Astrocyte (in vitro differentiated cells and primary cell): ENCODE measurements at regions not wholly inside any gene's neighbourhood (a gene's known extent, or its start where the extent isn't known, plus 50 kb on each side); places are given as distances from the start of the nearest gene placed in this dataset.

Experiments
- DNase-seq: peaks from one replicate; pipeline ENCODE4 v3.0.0-alpha.2; 2010; ENCODE audit warnings: low read depth
- FAIRE-seq: peaks from 2 replicates; lab custom pipeline; 2011; peaks lifted over from hg19 to GRCh38; lab: Jason Lieb, UNC
- H2AFZ ChIP-seq: 2 replicates; pipeline ENCODE4 v1.6.0; 2012; ENCODE audit warnings: low read depth, low read length, inconsistent platforms
- H3K27ac ChIP-seq: 2 replicates; pipeline ENCODE4 v1.5.1; 2011; ENCODE audit warnings: low read depth, low read length, inconsistent platforms
- H3K27me3 ChIP-seq: 2 replicates; pipeline ENCODE4 v1.6.0; 2011; ENCODE audit warnings: low read length, inconsistent platforms; ENCODE audit not compliant: insufficient read depth
- H3K36me3 ChIP-seq: 2 replicates; pipeline ENCODE4 v1.5.1; 2011; ENCODE audit warnings: low read length, inconsistent platforms; ENCODE audit not compliant: insufficient read depth
- H3K4me1 ChIP-seq: 2 replicates; pipeline ENCODE4 v1.5.1; 2011; ENCODE audit warnings: low read length, inconsistent platforms; ENCODE audit not compliant: insufficient read depth
- H3K4me2 ChIP-seq: 2 replicates; pipeline ENCODE4 v1.6.0; 2012; ENCODE audit warnings: low read length, inconsistent platforms
- H3K4me3 ChIP-seq: 2 replicates; pipeline ENCODE4 v1.5.1; 2011; ENCODE audit warnings: low read depth, mild to moderate bottlenecking, low read length, inconsistent platforms; ENCODE audit not compliant: insufficient read depth
- H3K79me2 ChIP-seq: 2 replicates; pipeline ENCODE4 v1.6.0; 2012; ENCODE audit warnings: mild to moderate bottlenecking, low read length, inconsistent platforms; ENCODE audit not compliant: insufficient read depth
- H3K9ac ChIP-seq: 2 replicates; pipeline ENCODE4 v1.6.0; 2012; ENCODE audit warnings: mild to moderate bottlenecking, low read length, inconsistent platforms
- H3K9me3 ChIP-seq: 2 replicates; pipeline ENCODE4 v1.5.1; 2012; ENCODE audit warnings: low read depth, mild to moderate bottlenecking, low read length, inconsistent platforms; ENCODE audit not compliant: insufficient read depth
- H4K20me1 ChIP-seq: 2 replicates; pipeline ENCODE4 v1.6.0; 2012; ENCODE audit warnings: low read length, inconsistent platforms; ENCODE audit not compliant: insufficient read depth
- H3K27ac Mint-ChIP-seq: one replicate; pipeline ENCODE4 v1.8.0; 2021; ENCODE audit warnings: mild to moderate bottlenecking, mixed read lengths; ENCODE audit not compliant: unreplicated experiment
- H3K27me3 Mint-ChIP-seq: one replicate; pipeline ENCODE4 v1.8.0; 2021; ENCODE audit warnings: low read depth, mixed read lengths; ENCODE audit not compliant: unreplicated experiment
- H3K36me3 Mint-ChIP-seq: one replicate; pipeline ENCODE4 v1.8.0; 2021; ENCODE audit warnings: low read depth, mixed read lengths; ENCODE audit not compliant: unreplicated experiment
- H3K4me1 Mint-ChIP-seq: one replicate; pipeline ENCODE4 v1.8.0; 2021; ENCODE audit warnings: low read depth, mixed read lengths; ENCODE audit not compliant: unreplicated experiment
- H3K4me3 Mint-ChIP-seq: one replicate; pipeline ENCODE4 v1.8.0; 2021; ENCODE audit warnings: mild to moderate bottlenecking, moderate library complexity, mixed read lengths; ENCODE audit not compliant: unreplicated experiment
- H3K9me3 Mint-ChIP-seq: one replicate; pipeline ENCODE4 v1.8.0; 2021; ENCODE audit warnings: mild to moderate bottlenecking, mixed read lengths; ENCODE audit not compliant: unreplicated experiment
- EZH2 ChIP-seq: IDR thresholded peaks from 2 replicates; pipeline ENCODE4 v1.6.1; 2012; ENCODE audit warnings: mild to moderate bottlenecking, low read length, inconsistent platforms; ENCODE audit not compliant: insufficient read depth
- TF ChIP-seq, protein P1 (sequence below): IDR thresholded peaks from 2 replicates; pipeline ENCODE4 v1.5.1; 2011; ENCODE audit warnings: low read depth, mild to moderate bottlenecking, inconsistent platforms, low read length, moderate library complexity; ENCODE audit not compliant: insufficient read depth

DNA sequence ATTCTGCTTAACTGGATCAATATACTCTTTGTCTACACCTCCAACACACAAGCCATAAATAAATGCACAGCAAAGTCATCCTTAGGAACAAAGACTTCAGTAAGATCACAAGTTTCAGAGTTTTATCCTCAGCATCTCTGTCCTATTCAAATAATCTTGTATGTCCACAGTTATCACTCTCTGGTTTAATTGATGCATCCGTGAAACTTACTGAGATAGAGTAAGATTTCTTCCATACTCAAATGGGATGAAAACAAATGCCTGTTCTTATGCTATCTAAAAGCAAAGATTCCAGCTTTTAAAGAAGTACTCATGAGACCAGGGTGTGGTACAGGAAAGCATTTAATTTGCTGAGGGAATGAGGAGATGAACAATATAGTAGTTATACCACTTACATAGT is 184.6 kb upstream of the SLC7A11 start:
- no peak overlapping the region for H3K4me2 ChIP-seq
- H4K20me1 ChIP-seq = no peaks in the 10 kb centered on the region
- H3K36me3 ChIP-seq = no peaks in the 10 kb centered on the region
- H3K4me1 ChIP-seq = no peaks in the 10 kb centered on the region
- no peak overlapping the region for H3K4me3 ChIP-seq
- no peak overlapping the region for H3K27ac ChIP-seq
- Mint-ChIP-seq H3K4me1 (no peaks in the 10 kb centered on the region), H3K9me3 (peaks cover 2% of the 10 kb centered on the region), H3K4me3 (no peak overlapping the region), H3K27ac (no peak overlapping the region), H3K36me3 (no peaks in the 10 kb centered on the region), H3K27me3 (no peaks in the 10 kb centered on the region)
- no peaks in the 10 kb centered on the region for H3K27me3 ChIP-seq
- TF ChIP-seq EZH2 = no peak
- TF ChIP-seq, protein P1, sequence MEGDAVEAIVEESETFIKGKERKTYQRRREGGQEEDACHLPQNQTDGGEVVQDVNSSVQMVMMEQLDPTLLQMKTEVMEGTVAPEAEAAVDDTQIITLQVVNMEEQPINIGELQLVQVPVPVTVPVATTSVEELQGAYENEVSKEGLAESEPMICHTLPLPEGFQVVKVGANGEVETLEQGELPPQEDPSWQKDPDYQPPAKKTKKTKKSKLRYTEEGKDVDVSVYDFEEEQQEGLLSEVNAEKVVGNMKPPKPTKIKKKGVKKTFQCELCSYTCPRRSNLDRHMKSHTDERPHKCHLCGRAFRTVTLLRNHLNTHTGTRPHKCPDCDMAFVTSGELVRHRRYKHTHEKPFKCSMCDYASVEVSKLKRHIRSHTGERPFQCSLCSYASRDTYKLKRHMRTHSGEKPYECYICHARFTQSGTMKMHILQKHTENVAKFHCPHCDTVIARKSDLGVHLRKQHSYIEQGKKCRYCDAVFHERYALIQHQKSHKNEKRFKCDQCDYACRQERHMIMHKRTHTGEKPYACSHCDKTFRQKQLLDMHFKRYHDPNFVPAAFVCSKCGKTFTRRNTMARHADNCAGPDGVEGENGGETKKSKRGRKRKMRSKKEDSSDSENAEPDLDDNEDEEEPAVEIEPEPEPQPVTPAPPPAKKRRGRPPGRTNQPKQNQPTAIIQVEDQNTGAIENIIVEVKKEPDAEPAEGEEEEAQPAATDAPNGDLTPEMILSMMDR = no peak
- no peak for FAIRE-seq
- no peaks in the 10 kb centered on the region for H3K9me3 ChIP-seq
- H3K9ac ChIP-seq = no peak overlapping the region
- no peaks in the 10 kb centered on the region for H3K79me2 ChIP-seq
- DNase-seq = no peak
- H2AFZ ChIP-seq = no peak overlapping the region

DNA sequence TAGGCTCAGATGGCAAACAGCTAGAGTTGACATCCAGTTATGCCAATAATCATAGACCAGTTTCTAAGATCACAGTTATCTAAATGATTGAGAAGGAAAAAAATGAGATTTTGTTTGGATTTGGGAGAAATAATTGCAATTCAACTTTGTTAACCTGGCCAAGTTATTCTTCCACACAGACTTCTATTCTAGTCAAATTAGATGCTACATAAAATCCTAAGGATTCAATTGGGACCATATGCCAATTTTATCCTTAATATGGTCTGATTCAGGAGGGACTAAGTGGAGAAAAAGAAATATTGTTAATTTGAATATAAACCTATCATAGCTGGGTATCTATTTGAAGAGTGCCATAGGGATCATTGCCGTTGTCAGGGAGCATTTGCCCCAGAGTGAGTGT is 178.3 kb upstream of the SLC7A11 start:
- DNase-seq (no peak), FAIRE-seq (no peak)
- H3K9me3 ChIP-seq = no peaks in the 10 kb centered on the region
- no peaks in the 10 kb centered on the region for H3K79me2 ChIP-seq
- no peak overlapping the region for H2AFZ ChIP-seq
- H3K27ac ChIP-seq = no peak overlapping the region
- H3K36me3 ChIP-seq = no peaks in the 10 kb centered on the region
- H3K4me3 ChIP-seq = no peak overlapping the region
- no peaks in the 10 kb centered on the region for H3K27me3 ChIP-seq
- no peak overlapping the region for H3K9ac ChIP-seq
- no peaks in the 10 kb centered on the region for H4K20me1 ChIP-seq
- Mint-ChIP-seq H3K36me3 (no peaks in the 10 kb centered on the region), H3K27ac (no peak overlapping the region), H3K27me3 (no peaks in the 10 kb centered on the region), H3K4me3 (no peak overlapping the region), H3K4me1 (no peaks in the 10 kb centered on the region), H3K9me3 (peaks cover 2% of the 10 kb centered on the region)
- H3K4me2 ChIP-seq = no peak overlapping the region
- TF ChIP-seq, protein P1 = no peak
- TF ChIP-seq EZH2 = no peak
- H3K4me1 ChIP-seq = no peaks in the 10 kb centered on the region

DNA sequence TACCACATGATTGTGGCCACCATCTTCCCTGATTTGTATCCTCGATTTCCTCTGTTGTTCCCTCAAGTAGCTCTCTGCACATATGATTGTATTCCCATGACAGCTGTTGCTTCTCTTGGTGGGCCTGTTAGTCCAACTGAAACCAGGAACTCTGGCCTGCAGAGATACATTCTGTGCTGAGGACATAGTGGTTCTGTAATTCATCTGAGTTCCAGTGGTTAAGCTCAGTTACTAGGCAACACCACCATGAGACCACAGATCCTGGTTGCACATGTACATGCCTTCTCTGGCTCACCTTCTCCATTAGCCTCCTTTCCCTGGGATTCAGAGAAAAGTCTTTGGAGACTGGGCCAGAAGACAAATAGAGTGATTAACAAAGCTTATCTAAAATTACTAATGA is 172.1 kb upstream of the SLC7A11 start:
- Histone ChIP-seq H3K4me1 (no peaks in the 10 kb centered on the region), H3K4me3 (no peak overlapping the region), H3K4me2 (no peak overlapping the region), H3K27ac (no peak overlapping the region), H3K9ac (no peak overlapping the region), H4K20me1 (no peaks in the 10 kb centered on the region), H3K79me2 (no peaks in the 10 kb centered on the region), H2AFZ (no peak overlapping the region), H3K36me3 (no peaks in the 10 kb centered on the region), H3K9me3 (no peaks in the 10 kb centered on the region), H3K27me3 (no peaks in the 10 kb centered on the region)
- Mint-ChIP-seq H3K27ac (no peak overlapping the region), H3K36me3 (no peaks in the 10 kb centered on the region), H3K4me3 (no peak overlapping the region), H3K27me3 (no peaks in the 10 kb centered on the region), H3K9me3 (no peaks in the 10 kb centered on the region), H3K4me1 (no peaks in the 10 kb centered on the region)
- no peak for DNase-seq
- TF ChIP-seq EZH2 = no peak
- TF ChIP-seq, protein P1 = no peak
- no peak for FAIRE-seq
